ENCODE measurements at regions not wholly inside any gene's neighbourhood (a gene's known extent, or its start where the extent isn't known, plus 50 kb on each side); places are given as distances from the start of the nearest gene placed in this dataset.

- DNase-seq = no peak
Observed at GRCh38 chr5:143557061-143557818, 153.8 kb upstream of the NR3C1 start.

DNA sequence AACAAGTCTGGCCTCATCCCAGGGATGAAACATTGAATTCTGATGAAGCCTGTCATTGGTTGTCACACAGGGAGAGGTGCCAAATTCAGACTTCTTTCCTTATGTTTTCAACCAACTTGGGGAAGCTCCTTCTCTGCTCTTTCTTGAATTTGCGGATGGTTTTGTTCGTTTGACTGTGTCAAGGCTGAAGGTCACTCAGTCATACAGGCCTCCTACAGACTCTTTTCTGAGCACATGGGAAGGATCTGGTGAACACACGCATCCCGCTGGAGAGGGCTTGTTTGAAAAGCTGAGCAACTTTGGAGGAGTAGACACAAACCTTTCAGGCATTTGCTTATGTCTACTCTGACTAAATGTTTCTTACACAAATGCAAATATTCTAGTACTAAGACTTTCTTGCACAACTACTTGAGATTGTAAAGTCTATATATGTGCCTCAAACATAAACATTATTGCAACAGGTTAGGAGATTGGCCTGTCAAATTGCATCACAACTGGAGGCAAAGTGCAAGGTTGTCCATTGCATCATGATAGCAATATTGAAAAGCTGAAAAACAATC, 151.5 kb upstream of the NR3C1 start:
- DNase-seq = no peak

DNA sequence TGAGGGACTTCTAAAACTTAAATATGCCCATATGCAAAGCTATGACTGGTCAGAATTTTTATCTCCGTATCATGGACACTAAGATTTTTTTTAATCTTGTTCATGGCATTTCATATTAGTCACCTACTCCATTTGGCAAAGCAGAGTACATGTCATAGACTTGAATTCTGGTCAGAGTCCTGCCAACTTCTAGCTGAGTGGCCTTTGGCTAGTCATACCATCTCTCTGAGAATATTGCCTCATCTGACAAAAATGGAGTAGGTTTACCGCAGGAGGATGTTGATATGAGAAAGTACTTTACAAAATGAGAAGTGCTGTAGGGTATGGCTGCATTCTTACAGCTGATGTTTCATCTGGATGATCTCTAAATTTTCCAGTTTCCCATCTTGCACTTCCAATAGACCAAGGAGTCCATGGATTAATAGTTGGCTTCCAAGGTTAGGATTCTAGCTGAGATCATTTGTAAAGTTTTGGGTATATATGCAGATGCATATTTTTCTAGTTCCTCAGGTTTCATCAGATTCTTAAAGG, 150.8 kb upstream of the NR3C1 start:
- DNase-seq = no peak

DNA sequence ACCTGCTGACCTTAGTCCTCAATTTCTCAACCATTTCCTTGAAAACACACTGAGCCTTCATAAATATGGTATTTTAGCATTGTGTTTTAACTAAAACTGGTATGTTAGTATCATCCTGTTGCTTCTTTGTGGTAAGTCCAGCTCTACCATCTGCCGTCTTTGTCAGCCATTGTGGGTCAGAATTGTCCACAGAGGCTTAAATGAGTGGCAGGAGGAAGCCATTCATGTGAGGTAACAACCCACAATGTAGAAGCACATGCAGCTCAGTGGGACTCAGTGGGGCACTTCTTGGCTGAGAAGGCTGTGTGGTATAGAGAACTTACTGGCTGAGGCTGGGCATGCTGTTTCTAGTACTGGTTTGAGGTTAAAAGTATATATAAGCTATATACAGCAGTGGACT, 149.2 kb upstream of the NR3C1 start:
- no peak for DNase-seq

GRCh38 chr5:143551820-143552251, 148.3 kb upstream of the NR3C1 start:
- no peak for DNase-seq

GRCh38 chr5:143550986-143551630, 147.6 kb upstream of the NR3C1 start:
- no peak for DNase-seq

- DNase-seq = no peak
Observed at GRCh38 chr5:143547342-143547741, 143.9 kb upstream of the NR3C1 start.

DNA sequence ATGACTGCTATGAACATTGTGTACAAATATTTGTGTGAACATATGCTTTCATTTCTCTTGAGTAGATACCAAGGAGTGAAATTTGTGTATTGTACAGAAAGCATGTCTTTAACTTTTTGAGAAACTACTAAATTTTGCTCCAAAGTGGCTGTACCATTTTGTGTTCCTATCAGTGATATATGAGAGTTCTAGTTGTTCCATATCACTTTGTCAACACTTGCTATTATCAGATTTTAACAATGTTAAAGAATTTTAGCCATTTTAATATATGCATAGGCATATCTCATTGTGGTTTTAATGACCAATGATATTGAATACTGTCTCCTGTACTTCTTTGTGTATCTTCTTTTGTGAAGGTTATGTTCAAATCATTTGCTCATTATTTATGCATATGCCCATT, 142.9 kb upstream of the NR3C1 start:
- no peak for DNase-seq

GRCh38 chr5:143544606-143545005, 141.1 kb upstream of the NR3C1 start:
- DNase-seq = no peak

DNA sequence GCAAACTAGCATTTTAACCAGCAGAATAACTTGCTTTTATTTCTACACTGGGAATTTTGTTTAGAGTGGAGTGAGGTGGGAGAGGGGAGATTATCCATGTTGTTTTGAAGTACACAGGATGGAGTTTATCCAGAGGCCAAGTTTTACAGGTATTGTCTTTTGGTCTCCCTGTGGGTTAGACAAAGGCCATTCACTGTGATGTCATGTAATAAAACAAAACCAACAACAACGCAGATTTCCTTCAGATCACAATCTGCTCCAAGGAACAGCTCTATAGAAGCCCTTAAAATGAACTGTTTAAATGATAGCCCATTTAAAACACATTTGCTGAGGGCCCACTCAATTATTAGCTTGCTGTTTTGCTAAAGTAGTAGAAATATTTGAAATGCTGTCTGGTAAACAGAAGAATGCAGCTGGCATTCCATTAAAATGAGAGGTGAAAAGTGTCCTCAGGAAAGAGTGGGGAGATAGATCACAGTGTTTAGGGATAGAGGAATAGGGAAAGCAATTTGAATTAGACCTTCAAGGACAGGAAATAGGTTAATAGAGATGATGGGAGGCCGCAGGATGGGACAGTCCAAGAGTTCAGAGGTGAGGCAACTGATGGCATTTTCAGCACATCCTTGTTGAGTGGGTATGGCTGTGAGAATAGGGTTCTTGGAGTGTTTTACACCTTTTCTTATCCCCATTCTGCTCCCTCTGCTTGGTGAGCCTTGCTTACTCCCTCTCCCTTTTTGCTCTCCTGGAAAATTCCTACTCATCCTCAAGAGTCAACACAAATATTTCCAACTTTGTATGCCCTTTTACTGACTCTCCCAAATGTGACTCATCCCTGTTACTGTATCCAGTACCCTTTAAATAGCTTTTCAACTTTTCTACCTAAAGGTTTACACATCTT, 140.1 kb upstream of the NR3C1 start:
- no peak for DNase-seq

DNA sequence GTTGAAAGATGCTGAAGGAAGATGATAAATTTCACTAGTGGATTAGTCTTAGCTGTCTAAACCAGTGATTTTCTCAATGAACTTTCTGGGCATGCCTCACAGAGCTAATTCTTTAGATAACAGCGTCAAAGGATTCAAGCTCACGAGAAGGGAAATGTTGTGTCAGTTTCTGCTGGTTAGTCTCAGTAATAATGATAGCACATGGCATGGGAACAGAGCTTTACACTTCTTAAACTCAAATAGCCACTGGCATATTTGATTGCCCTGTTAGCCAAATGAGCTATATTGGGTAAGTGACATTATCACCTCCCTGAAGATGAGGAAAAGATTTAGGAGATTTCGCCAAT, 139.3 kb upstream of the NR3C1 start:
- no peak for DNase-seq

DNA sequence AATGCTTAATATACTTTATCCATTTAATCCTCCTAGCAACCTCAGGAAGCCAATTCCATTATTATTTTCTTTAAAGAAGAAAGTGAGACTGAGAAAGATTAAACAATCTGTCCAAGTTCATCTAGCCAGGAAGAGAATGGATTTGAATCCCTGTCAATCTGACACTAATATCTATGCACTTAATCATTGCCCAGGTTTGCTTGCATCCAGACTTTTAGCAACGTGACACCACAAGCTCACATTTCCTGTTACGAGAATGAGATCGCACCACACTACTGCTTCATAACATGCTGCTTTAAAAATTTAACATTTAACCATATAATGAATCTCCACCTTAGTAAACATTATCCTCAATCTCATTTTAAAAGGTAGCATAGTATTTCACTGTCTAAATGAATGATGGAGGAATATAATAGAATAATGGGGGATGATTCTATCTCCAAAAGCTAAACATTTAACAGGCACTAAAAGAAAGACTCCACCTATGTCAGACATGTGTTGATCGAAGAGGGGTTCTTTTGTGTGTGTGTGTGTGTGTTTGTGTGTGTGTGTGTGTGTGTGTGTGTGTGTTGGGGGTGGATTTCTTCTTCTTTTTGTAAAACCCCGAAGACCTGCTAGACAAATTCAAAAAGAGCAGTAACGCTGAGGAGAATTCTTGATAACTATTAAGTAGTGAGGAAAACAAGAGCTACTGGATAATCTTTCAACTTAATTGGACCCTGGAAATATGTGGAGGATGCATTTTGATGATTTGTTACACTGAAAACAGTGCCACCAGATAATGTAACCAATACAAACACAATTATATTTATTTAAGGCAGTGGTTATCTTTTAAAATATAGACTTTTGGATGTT, 138.7 kb upstream of the NR3C1 start:
- DNase-seq = no peak

GRCh38 chr5:143539742-143540141, 136.3 kb upstream of the NR3C1 start:
- no peak for DNase-seq

GRCh38 chr5:143537056-143537455, 133.6 kb upstream of the NR3C1 start:
- no peak for DNase-seq

- DNase-seq = no peak
Observed at GRCh38 chr5:143536364-143536763, 132.9 kb upstream of the NR3C1 start.

DNA sequence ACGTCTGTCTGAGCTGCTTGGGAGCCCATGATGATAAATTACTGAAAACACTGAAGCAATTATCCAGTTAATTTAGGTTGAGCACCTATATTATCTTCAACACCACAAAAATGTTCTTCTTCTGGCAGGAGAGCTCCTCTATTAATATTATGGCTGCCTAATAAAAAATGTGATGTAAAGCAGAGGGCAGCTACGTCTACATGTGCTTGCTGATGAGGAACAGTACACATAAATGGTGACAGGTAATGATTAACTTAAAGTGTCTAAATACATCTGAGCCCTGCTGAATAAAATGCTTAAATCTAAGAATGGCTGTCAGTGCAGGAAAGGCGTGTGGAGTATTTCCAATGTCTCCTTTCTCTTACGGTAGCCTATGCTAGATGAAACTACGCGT, 131.3 kb upstream of the NR3C1 start:
- DNase-seq = no peak

- DNase-seq = no peak
Observed at GRCh38 chr5:143533978-143534760, 130.7 kb upstream of the NR3C1 start.

DNA sequence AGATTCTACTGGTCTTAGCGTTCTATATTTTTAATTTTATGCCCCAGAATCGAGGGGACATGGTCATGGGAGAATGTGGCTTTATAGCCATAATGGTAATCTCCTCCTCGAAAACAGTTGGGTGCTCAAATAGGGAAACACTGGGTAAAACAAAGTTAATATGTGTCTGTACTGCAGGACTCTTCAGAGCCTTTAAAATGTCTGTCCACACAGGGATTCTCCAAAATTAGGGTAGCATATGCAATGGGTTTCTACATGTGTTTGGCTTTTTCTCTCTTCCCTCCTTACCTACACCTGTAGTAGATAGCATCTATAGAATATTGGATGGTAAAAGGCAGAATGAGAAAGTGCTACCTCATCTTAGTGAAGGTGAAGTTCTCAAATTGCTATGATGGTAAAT, 130.0 kb upstream of the NR3C1 start:
- DNase-seq = no peak

DNA sequence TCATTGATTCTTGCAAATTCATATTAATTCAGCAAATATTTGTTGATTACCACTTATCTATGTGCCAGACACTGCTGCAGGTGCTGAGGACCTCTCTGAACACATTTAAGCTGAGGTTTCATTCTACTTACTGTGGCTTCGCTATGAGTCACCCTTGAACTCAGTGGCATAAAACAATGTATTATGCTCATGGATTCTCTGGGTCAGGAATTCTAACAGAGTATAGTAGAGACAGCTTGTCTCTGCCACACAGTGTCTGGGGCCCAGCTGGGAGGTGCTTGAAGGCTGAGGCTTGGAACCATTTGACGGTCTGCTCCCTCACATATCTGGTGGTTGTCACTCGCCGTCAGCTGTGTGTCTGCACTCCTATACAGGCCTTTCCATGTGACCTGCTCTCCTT, 124.3 kb upstream of the NR3C1 start:
- DNase-seq = no peak

DNA sequence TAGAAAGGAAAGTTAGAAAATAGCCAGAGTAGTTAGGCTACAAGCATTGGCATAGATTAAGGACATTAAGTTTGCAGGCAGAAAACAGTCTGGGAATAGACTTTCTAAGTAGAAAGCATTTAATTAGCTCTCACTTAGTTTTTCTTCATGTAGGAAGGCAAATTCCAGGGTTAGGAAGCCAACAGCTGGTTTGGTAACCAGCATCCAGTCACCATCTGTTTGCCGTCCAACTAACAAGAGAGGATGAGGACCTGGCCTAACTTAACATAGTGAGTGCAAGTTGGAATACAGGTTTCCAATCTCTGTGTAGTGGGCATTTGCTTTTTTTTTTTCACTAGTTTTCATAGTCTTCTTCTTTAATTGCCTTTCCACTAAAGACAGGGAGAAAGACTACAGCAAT, 121.7 kb upstream of the NR3C1 start:
- DNase-seq = no peak

GRCh38 chr5:143524338-143524945, 121.0 kb upstream of the NR3C1 start:
- no peak for DNase-seq

All from hindlimb muscle (tissue), 1 donor.